Skeletal muscle satellite cell (primary cell): ENCODE measurements at regions not wholly inside any gene's neighbourhood (a gene's known extent, or its start where the extent isn't known, plus 50 kb on each side); places are given as distances from the start of the nearest gene placed in this dataset.

Experiments
- H3K27me3 ChIP-seq: 2 replicates; pipeline ENCODE4 v1.7.0; 2013; ENCODE audit warnings: low read length; ENCODE audit not compliant: control insufficient read depth, insufficient read depth
- H3K36me3 ChIP-seq: 2 replicates; pipeline ENCODE4 v1.7.0; 2013; ENCODE audit warnings: mild to moderate bottlenecking, control low read depth, low read length; ENCODE audit not compliant: insufficient read depth
- H3K4me1 ChIP-seq: 2 replicates; pipeline ENCODE4 v1.7.0; 2013; ENCODE audit warnings: low read length; ENCODE audit not compliant: control insufficient read depth, insufficient read depth
- H3K4me2 ChIP-seq: 2 replicates; pipeline ENCODE4 v1.7.0; 2013; ENCODE audit warnings: mild to moderate bottlenecking, low read length
- H3K4me3 ChIP-seq: 2 replicates; pipeline ENCODE4 v1.7.0; 2013; ENCODE audit warnings: low read length
- H3K9ac ChIP-seq: 2 replicates; pipeline ENCODE4 v1.7.0; 2013; ENCODE audit warnings: mild to moderate bottlenecking, low read depth, low read length, moderate library complexity
- H3K9me3 ChIP-seq: replicated peaks from 2 replicates; pipeline ENCODE4 v1.7.0; 2013; ENCODE audit warnings: mild to moderate bottlenecking, control low read depth, low read length

DNA sequence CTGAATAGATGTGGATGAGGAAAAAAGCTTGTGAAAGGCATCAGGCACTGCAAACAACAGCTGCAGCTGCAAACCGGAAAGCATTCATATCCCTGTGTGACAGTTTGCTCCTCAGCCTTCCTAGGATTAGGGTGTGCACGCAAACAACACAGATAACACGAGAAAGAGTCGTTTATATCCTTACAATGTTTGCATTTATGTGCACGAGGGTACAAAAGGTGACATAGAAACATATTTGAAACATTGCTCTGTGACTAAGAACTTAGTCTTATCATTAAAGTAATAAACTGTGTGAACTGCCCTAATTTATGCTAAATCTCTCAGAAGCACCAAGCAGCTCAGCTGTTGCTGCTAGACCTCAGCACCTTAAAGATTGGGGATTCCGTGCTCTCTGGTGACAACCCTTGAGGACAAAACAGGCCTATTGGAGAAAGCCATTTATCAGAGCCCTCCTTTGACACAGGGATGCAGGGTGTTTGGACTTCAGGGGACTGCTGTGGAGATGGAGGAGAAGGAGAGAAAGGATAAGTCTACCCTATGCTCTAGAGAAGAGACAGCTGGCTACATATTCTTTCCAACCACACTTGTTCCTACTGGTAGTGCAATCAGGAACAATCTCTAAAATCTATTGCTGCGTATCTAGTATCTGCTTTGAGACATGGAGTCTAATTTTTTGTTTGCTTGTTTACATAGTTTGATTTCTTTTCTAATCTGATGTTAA is 176.2 kb downstream of the GNAT3 start:
- Histone ChIP-seq H3K4me3 (peak overlapping the region; percentile 7), H3K36me3 (no peaks in the 10 kb centered on the region), H3K9me3 (no peaks in the 10 kb centered on the region), H3K9ac (peak overlapping the region; percentile 53), H3K27me3 (no peaks in the 10 kb centered on the region), H3K4me1 (peaks cover 24% of the 10 kb centered on the region), H3K4me2 (peak overlapping the region; percentile 38)

DNA sequence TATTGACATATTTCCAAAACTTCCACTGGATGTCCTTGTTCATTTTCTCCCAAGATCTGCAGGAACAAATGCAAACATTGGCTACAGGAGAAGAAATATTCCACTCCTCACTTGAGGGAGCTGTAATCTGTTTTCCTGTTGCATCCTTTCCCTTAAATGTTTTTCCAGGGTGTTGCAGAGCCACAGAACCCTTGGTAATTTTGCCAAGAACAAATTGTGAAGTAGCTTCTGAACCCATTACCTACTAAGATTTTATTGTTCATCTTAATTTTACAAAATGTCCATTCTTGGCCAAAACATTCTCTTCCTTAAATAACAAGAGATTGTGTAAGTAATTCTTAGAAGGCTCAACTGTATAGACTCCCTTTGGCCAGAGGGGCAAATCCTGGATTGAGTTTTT is 177.0 kb downstream of the GNAT3 start:
- Histone ChIP-seq H3K4me3 (no peak overlapping the region), H3K9me3 (no peaks in the 10 kb centered on the region), H3K9ac (peak overlapping the region; percentile 53), H3K36me3 (no peaks in the 10 kb centered on the region), H3K4me1 (peaks cover 29% of the 10 kb centered on the region), H3K27me3 (no peaks in the 10 kb centered on the region), H3K4me2 (no peak overlapping the region)

DNA sequence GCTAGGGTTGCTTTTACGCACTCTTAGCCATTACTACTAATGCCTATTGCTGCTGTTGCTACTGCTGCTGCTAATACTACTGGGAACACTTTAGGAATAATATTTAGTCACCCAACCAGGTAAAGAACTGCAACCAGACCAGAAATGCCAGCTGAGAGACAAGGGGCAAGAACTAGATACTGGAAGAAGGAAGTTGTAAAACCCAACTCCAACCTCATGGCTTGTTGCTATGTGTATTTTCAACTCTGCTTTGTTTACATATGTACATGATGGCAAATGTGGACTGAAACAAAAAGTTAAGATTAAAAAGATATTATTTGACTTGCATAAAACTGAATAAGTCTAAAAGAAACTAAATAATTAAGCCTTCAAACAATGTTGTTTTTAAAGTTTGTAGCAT is 177.7 kb downstream of the GNAT3 start:
- H3K4me2 ChIP-seq: no peak overlapping the region
- no peak overlapping the region for H3K9ac ChIP-seq
- H3K4me1 ChIP-seq: peaks cover 31% of the 10 kb centered on the region
- no peaks in the 10 kb centered on the region for H3K36me3 ChIP-seq
- H3K4me3 ChIP-seq: no peak overlapping the region
- no peaks in the 10 kb centered on the region for H3K27me3 ChIP-seq
- H3K9me3 ChIP-seq: no peaks in the 10 kb centered on the region

DNA sequence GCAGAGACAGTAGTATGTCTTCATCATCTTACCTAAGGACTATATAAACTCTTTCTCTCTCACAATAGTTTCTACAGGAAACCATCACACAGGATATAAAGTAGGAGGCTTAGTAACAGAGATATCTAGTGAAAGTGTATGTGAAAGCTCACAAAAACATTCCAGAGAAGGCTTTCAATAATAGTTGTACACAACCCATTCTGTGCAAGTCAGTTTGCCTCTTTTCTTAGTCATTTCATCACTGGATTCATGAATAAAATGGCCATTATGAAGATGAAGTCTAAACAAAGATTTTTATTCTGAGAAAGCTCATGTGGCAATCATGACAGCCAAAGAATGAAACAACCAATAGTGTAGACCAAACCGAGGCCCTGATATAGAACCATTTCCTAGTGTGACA is 178.8 kb downstream of the GNAT3 start:
- H3K4me2 ChIP-seq: no peak overlapping the region
- no peaks in the 10 kb centered on the region for H3K36me3 ChIP-seq
- H3K9me3 ChIP-seq: no peaks in the 10 kb centered on the region
- H3K4me1 ChIP-seq: peaks cover 31% of the 10 kb centered on the region
- no peak overlapping the region for H3K9ac ChIP-seq
- no peak overlapping the region for H3K4me3 ChIP-seq
- H3K27me3 ChIP-seq: no peaks in the 10 kb centered on the region

DNA sequence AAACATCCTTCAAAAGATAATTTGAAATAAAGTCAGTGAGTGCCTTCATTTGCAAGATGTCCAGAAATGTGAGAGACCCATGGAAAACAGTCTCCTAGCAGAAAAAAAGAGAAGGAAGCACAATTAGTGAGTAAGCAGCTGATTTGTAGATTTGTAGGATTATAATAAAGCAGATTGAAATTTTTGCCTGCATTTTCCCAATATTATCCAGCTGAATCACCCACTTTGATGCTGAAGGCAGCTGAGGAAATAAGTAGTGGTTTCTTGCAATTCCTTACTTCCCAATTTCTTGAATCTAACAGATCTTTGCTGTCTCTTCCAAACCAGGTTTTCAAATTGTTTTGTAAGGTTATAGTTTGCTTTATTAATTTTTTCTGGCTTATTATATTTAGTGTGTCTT is 181.4 kb downstream of the GNAT3 start:
- Histone ChIP-seq H3K9ac (peak overlapping the region; percentile 33), H3K9me3 (no peaks in the 10 kb centered on the region), H3K36me3 (no peaks in the 10 kb centered on the region), H3K4me2 (peak overlapping the region; percentile 9), H3K27me3 (no peaks in the 10 kb centered on the region), H3K4me3 (no peak overlapping the region), H3K4me1 (peaks cover 22% of the 10 kb centered on the region)

DNA sequence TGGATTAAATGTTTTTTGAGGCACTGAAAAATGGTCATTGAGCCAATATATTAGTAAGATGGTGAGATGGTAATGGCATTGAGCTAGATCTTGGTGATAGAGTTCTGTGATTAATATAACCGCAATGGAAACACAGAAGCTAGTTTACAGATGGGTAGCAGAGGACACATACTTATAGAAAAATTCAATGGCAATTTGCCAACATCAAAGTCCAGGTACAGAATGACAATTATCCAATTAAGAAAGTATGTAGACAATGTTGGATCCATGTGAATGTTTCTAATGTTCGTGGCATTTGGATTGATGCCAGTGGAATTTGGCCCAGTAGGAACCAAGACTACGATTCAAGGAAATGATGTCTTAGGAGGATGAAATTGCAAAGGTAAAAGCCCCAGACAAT is 187.8 kb downstream of the GNAT3 start:
- Histone ChIP-seq H3K9me3 (no peaks in the 10 kb centered on the region), H3K9ac (no peak overlapping the region), H3K36me3 (no peaks in the 10 kb centered on the region), H3K27me3 (no peaks in the 10 kb centered on the region), H3K4me1 (peaks cover 9% of the 10 kb centered on the region), H3K4me2 (no peak overlapping the region), H3K4me3 (no peak overlapping the region)

DNA sequence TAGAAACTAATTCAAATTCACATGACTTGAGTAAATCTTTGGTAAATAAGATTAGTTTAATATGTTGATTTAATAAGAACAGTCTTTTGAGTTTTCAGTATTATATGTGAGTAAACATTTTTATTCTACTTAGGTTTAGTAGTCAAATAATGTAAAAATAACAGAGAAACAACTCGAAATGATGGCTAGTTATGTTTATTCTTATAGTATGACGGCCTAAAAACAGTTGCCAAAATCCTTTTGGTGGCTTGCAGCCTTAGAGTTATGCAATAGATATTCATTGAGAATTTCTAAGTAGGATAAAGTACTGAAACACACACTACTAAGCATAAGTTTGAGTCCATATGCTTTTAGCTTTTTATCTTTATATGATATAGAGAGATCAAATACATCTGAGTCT is 184.8 kb downstream of the GNAI1 start:
- no peaks in the 10 kb centered on the region for H3K27me3 ChIP-seq
- H3K4me3 ChIP-seq: no peak overlapping the region
- no peaks in the 10 kb centered on the region for H3K9me3 ChIP-seq
- no peak overlapping the region for H3K9ac ChIP-seq
- H3K4me2 ChIP-seq: no peak overlapping the region
- H3K4me1 ChIP-seq: peaks cover 9% of the 10 kb centered on the region
- no peaks in the 10 kb centered on the region for H3K36me3 ChIP-seq

DNA sequence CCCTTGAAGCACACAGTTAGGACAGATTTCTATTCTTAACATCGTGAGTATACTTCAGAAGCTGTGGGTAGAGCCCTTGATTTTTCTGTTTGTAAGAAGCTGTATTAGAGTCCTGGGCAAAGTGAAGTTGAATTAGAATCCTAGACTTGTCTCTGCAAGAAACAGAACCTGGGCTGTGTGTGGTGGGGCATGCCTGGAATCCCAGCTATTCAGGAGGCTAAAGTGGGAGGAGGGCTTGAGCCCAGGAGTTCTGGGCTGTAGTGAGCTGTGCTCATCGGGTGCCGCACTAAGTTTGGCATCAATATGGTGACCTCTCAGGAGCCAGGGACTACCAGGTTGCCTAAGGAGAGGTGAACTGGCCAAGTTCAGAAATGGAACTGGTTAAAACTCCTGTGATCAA is 183.4 kb downstream of the GNAI1 start:
- H3K4me3 ChIP-seq: no peak overlapping the region
- no peak overlapping the region for H3K9ac ChIP-seq
- no peak overlapping the region for H3K4me2 ChIP-seq
- H3K4me1 ChIP-seq: no peaks in the 10 kb centered on the region
- no peaks in the 10 kb centered on the region for H3K36me3 ChIP-seq
- no peaks in the 10 kb centered on the region for H3K27me3 ChIP-seq
- no peaks in the 10 kb centered on the region for H3K9me3 ChIP-seq

DNA sequence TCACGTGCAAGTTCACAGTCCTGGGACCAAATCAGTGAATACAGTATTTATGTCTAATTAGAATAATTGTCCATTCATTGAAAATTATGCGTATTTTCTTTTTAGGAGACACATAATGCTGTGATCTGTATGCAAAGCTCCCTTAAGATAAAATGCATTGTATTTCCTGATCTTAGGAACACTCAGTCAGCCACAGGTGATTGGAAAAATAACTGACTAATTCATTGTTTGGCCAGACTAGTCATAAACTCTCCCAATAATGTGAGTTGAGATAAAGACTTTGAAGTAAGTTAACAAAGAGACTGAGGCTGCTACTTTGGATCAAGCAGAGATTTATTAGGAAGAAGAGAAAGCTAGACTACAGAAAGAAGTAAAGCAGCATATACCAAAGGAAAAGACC is 182.2 kb downstream of the GNAI1 start:
- Histone ChIP-seq H3K4me3 (no peak overlapping the region), H3K4me2 (no peak overlapping the region), H3K27me3 (no peaks in the 10 kb centered on the region), H3K4me1 (peaks cover 8% of the 10 kb centered on the region), H3K36me3 (no peaks in the 10 kb centered on the region), H3K9me3 (no peaks in the 10 kb centered on the region), H3K9ac (no peak overlapping the region)

DNA sequence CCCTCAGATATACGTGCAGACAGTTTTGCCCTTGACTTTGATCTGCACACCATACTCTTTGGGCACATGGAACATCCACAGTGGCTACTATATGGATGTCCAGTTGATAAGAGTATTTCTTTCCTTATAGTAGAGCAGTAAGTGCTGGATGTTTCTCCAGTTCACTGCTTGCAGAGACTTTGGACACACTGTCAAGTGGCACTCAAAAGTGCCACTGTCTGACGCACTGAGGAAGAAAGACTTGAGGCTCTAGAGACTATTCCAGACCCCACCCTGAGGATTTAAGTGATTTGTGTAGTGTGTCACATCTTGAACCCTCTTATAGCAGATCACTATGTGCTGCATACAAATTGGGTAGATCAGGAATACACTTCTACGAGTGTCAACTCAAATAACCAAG is 179.1 kb downstream of the GNAI1 start:
- Histone ChIP-seq H3K9ac (no peak overlapping the region), H3K36me3 (no peaks in the 10 kb centered on the region), H3K27me3 (no peaks in the 10 kb centered on the region), H3K4me2 (no peak overlapping the region), H3K9me3 (no peaks in the 10 kb centered on the region), H3K4me3 (no peak overlapping the region), H3K4me1 (peaks cover 9% of the 10 kb centered on the region)

DNA sequence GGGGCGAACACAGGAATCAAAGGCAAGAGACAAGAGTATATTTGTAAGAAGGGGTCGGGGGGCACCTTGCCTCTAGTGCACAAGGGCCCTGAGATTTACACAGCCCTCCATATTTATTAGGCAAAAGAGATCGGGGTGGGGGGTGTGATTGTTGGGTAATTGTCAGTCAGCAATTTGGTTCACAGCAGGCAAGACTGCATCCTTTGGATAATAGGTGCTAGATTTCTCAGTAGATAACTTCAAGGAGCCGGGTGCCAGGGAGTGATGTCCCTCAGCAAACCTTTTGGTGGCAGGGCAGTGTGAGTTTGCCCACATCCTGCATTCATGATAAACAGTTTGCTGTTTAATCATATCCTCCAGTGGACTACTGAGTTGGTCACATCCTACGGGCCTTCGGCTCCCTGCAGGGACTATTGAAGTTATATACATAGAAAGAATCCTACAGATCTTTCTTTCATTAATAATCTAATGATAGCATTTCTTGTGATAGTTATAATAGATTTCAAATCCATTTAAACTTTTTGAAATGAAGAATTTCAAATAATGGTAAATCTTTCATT is 178.5 kb downstream of the GNAI1 start:
- Histone ChIP-seq H3K4me1 (peaks cover 9% of the 10 kb centered on the region), H3K27me3 (no peaks in the 10 kb centered on the region), H3K4me2 (no peak overlapping the region), H3K36me3 (no peaks in the 10 kb centered on the region), H3K9ac (no peak overlapping the region), H3K9me3 (no peaks in the 10 kb centered on the region), H3K4me3 (no peak overlapping the region)

DNA sequence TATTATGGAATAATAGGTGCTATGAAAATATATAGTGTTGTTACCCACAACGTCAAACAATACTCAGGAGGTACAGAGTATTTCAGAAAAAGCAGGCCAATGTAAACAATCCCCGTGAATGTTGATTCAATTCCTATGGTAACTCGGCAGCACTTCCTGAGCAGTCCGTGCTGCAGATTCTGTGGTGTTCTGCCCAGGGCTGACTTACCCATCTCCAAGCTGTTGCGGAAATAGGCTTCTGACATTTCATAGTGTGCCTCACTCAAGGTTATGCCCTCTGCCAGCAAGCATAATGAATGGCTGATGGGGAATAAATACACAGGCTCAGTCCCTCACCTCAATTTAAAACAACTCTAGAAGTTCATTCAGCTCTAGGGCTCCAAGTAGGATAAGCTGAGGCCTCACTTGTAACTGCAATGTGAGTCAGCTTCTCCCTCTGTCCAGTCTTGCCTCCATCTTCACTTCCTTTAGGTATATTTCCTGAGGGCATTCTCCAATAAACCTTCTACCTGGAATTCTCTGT is 177.6 kb downstream of the GNAI1 start:
- Histone ChIP-seq H3K9me3 (no peaks in the 10 kb centered on the region), H3K4me2 (peak overlapping the region; percentile 5), H3K4me3 (no peak overlapping the region), H3K4me1 (peaks cover 9% of the 10 kb centered on the region), H3K9ac (no peak overlapping the region), H3K36me3 (no peaks in the 10 kb centered on the region), H3K27me3 (no peaks in the 10 kb centered on the region)
